Upper lobe of left lung (tissue), 6 donors: ENCODE measurements at regions not wholly inside any gene's neighbourhood (a gene's known extent, or its start where the extent isn't known, plus 50 kb on each side); places are given as distances from the start of the nearest gene placed in this dataset.

Source experiments
- ATAC-seq, 2 donors: fragments of 200-7000 bp; cut with Tn5 transposase; one replicate each; pipeline ENCODE4 v1.9.1; 2022; ENCODE audit warnings: mild to moderate bottlenecking in 2 of 2, moderate library complexity in 2 of 2; ENCODE audit not compliant: low FRiP score in 2 of 2
- DNase-seq, 2 donors: peaks; one replicate each; pipeline ENCODE4 v3.0.0-alpha.2; 2019 to 2020
- H3K27ac ChIP-seq, 4 donors: fragments of 200-600 bp; sonication (generic); one replicate each; pipeline ENCODE4 v1.5.1; 2016 to 2019
- H3K27me3 ChIP-seq, 4 donors: fragments of 200-600 bp; sonication (generic); one replicate each; pipeline ENCODE4 v1.5.1; 2017 to 2019
- H3K36me3 ChIP-seq, 4 donors: fragments of 200-600 bp; sonication (generic); one replicate each; pipeline ENCODE4 v1.5.1; 2016 to 2019
- H3K4me1 ChIP-seq, 4 donors: fragments of 200-600 bp; sonication (generic); one replicate each; pipeline ENCODE4 v1.5.1; 2018 to 2019
- H3K4me3 ChIP-seq, 4 donors: fragments of 200-600 bp; sonication (generic); one replicate each; pipeline ENCODE4 v1.5.1; 2017 to 2019; ENCODE audit warnings: mild to moderate bottlenecking in 2 of 4, moderate library complexity in 1 of 4
- H3K9me3 ChIP-seq, 4 donors: fragments of 200-600 bp; sonication (generic); one replicate each; pipeline ENCODE4 v1.5.1; 2018 to 2019
- CTCF ChIP-seq, 6 experiments: fragments of 450-650 bp in 4 of 6; fragments of 200-600 bp in 2 of 6; sonication (generic) in 2 of 6; IDR thresholded peaks; one replicate each; pipeline ENCODE4 v1.5.1; 2016 to 2019; ENCODE audit warnings: antibody characterized with exemption in 6 of 6
- EP300 ChIP-seq, 4 donors: sonication (generic); formaldehyde crosslinking; IDR thresholded peaks; one replicate each; pipeline ENCODE4 v1.5.1; 2017; ENCODE audit warnings: antibody characterized with exemption in 4 of 4, control low read depth in 2 of 4
- POLR2A ChIP-seq, 4 donors: fragments of 450-650 bp; IDR thresholded peaks; one replicate each; pipeline ENCODE4 v1.5.1; 2016 to 2017; ENCODE audit warnings: antibody characterized with exemption in 4 of 4, mild to moderate bottlenecking in 2 of 4
- POLR2AphosphoS5 ChIP-seq, 2 donors: sonication (generic); formaldehyde crosslinking; IDR thresholded peaks; one replicate each; pipeline ENCODE4 v1.5.1; 2017; ENCODE audit warnings: antibody characterized with exemption in 2 of 2
- WGBS, 2 donors: methylation state at CpG; one replicate each; pipeline ENCODE4 v1.1.5; 2017 to 2018; 5-methylcytosine and 5-hydroxymethylcytosine counted together
- donor health status: DM: no; HTN: no; CAD: no; lungs with moderate emphysema.
- donor health status: DM: no; HTN: yes; CAD: no; lungs with severe emphysema.

- DNase-seq (no peak), ATAC-seq (no peak)
- H3K36me3 ChIP-seq: no peaks in the 10 kb centered on the region
- no peaks in the 10 kb centered on the region for H3K27me3 ChIP-seq
- H3K4me3 ChIP-seq: no peak overlapping the region
- TF ChIP-seq POLR2A (IDR thresholded peaks at IDR 0.05) (no peak), EP300 (IDR thresholded peaks at IDR 0.05) (no peak), POLR2AphosphoS5 (IDR thresholded peaks at IDR 0.05) (no peak), CTCF (IDR thresholded peaks at IDR 0.05) (no peak)
- H3K9me3 ChIP-seq: no peaks in the 10 kb centered on the region
- no peak overlapping the region for H3K27ac ChIP-seq
- no peaks in the 10 kb centered on the region for H3K4me1 ChIP-seq
These were observed 339.8 kb upstream of the LINC00305 start for GRCh38 chr18:64488698-64489097.

GRCh38 chr18:64474773-64475172, 325.9 kb upstream of the LINC00305 start:
- ATAC-seq (no peak), DNase-seq (no peak)
- WGBS, 2 donors: 50 to 64% methylated on average over 7 of the region's 7 CpGs
- Histone ChIP-seq H3K36me3 (no peaks in the 10 kb centered on the region), H3K4me3 (no peak overlapping the region), H3K4me1 (no peaks in the 10 kb centered on the region), H3K27me3 (no peaks in the 10 kb centered on the region), H3K27ac (no peak overlapping the region), H3K9me3 (no peaks in the 10 kb centered on the region)
- TF ChIP-seq POLR2AphosphoS5 (IDR thresholded peaks at IDR 0.05): no peak
- no peak for TF ChIP-seq CTCF (IDR thresholded peaks at IDR 0.05)
- TF ChIP-seq EP300 (IDR thresholded peaks at IDR 0.05): no peak
- TF ChIP-seq POLR2A (IDR thresholded peaks at IDR 0.05): no peak

GRCh38 chr18:64474255-64474654, 325.4 kb upstream of the LINC00305 start:
- Histone ChIP-seq H3K27ac (no peak overlapping the region), H3K27me3 (no peaks in the 10 kb centered on the region), H3K36me3 (no peaks in the 10 kb centered on the region), H3K9me3 (no peaks in the 10 kb centered on the region), H3K4me1 (no peaks in the 10 kb centered on the region), H3K4me3 (no peak overlapping the region)
- 32 to 38% methylated on average over 2 of the region's 2 CpGs for WGBS, 2 donors
- TF ChIP-seq EP300 (IDR thresholded peaks at IDR 0.05): no peak
- TF ChIP-seq POLR2A (IDR thresholded peaks at IDR 0.05): no peak
- no peak for TF ChIP-seq CTCF (IDR thresholded peaks at IDR 0.05)
- DNase-seq (no peak), ATAC-seq (no peak)

GRCh38 chr18:64449434-64449833, 300.5 kb upstream of the LINC00305 start:
- Histone ChIP-seq H3K4me1 (no peaks in the 10 kb centered on the region), H3K36me3 (no peaks in the 10 kb centered on the region), H3K27ac (no peak overlapping the region), H3K9me3 (peaks cover 0 to 2% (median 0%) of the 10 kb centered on the region in 4 donors), H3K4me3 (no peak overlapping the region), H3K27me3 (no peaks in the 10 kb centered on the region)
- no peak for ATAC-seq
- WGBS, 2 donors: 91 to 96% methylated on average over 1 of the region's 1 CpG
- DNase-seq: no peak
- no peak for TF ChIP-seq POLR2A (IDR thresholded peaks at IDR 0.05)
- no peak for TF ChIP-seq POLR2AphosphoS5 (IDR thresholded peaks at IDR 0.05)
- no peak for TF ChIP-seq EP300 (IDR thresholded peaks at IDR 0.05)
- TF ChIP-seq CTCF (IDR thresholded peaks at IDR 0.05): no peak

GRCh38 chr18:64444819-64445218, 295.9 kb upstream of the LINC00305 start:
- Histone ChIP-seq H3K27ac (no peak overlapping the region), H3K36me3 (no peaks in the 10 kb centered on the region), H3K9me3 (no peaks in the 10 kb centered on the region), H3K4me3 (no peak overlapping the region), H3K27me3 (no peaks in the 10 kb centered on the region), H3K4me1 (no peaks in the 10 kb centered on the region)
- ATAC-seq: no peak
- 37 to 44% methylated on average over 2 of the region's 2 CpGs for WGBS, 2 donors
- no peak for TF ChIP-seq POLR2A (IDR thresholded peaks at IDR 0.05)
- no peak for DNase-seq
